ENCODE measurements at regions not wholly inside any gene's neighbourhood (a gene's known extent, or its start where the extent isn't known, plus 50 kb on each side); places are given as distances from the start of the nearest gene placed in this dataset.

DNA sequence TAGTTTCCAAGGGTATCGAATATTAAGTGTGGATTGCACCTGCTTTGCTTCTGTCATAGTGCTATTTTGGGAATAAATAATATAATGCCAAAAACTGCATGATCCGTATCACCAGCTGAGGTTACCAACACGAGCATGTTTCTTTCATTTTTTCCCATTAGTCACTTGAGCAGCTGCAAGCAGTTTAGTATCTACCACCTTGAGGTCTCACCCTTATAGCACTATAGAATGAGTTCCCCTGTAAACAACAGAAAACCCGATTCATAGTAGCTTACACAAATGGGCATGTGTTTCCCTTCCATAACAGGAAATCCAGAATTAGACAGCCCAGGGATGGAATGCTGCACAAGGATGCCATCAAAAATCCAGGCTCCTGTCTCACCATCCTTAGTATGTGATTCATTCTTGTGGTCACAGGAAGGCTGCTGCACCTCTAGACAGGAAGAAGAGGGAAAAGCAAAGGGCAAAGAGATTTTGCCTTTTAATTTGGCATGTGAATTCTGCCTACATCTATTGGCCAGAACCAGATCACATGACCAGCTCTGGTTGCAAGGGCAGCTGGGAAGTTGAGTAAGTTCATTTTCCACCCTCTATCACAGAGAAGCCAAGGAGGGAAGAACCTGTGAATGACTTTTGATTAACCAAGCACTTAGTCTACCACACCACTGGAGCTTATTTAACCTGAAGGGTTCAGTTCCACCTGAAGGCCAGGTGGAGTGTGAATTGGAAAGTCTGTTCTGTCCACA is 91.3 kb upstream of the SLC25A36 start:
- no peak overlapping the region for H3K27ac Mint-ChIP-seq (ENCODE audit: low read depth, unreplicated experiment)
- TF ChIP-seq, protein P1, sequence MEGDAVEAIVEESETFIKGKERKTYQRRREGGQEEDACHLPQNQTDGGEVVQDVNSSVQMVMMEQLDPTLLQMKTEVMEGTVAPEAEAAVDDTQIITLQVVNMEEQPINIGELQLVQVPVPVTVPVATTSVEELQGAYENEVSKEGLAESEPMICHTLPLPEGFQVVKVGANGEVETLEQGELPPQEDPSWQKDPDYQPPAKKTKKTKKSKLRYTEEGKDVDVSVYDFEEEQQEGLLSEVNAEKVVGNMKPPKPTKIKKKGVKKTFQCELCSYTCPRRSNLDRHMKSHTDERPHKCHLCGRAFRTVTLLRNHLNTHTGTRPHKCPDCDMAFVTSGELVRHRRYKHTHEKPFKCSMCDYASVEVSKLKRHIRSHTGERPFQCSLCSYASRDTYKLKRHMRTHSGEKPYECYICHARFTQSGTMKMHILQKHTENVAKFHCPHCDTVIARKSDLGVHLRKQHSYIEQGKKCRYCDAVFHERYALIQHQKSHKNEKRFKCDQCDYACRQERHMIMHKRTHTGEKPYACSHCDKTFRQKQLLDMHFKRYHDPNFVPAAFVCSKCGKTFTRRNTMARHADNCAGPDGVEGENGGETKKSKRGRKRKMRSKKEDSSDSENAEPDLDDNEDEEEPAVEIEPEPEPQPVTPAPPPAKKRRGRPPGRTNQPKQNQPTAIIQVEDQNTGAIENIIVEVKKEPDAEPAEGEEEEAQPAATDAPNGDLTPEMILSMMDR (IDR thresholded peaks at IDR 0.05; ENCODE audit: unreplicated experiment) = no peak
- peaks cover 4% of the 10 kb centered on the region for H3K4me1 Mint-ChIP-seq (ENCODE audit: insufficient read depth, unreplicated experiment)
- BruUV-seq (replicated peaks) = no TSS peak
- H3K4me3 Mint-ChIP-seq (ENCODE audit: unreplicated experiment) = no peak overlapping the region
- intact Hi-C loops (cut with micrococcal nuclease) = no loop called here
- CTCF ChIA-PET = interaction anchor here (0.6 to 1.2 kb wide), 4 partner anchors 28 to 962 kb away, joined by 3 to 4 read pairs (median 3); no protein-coding TSS in a partner anchor
- H3K27me3 Mint-ChIP-seq (ENCODE audit: insufficient read depth, unreplicated experiment) = peaks cover 37% of the 10 kb centered on the region
- H3K9me3 Mint-ChIP-seq (ENCODE audit: unreplicated experiment) = no peaks in the 10 kb centered on the region
- no peaks in the 10 kb centered on the region for H3K36me3 Mint-ChIP-seq (ENCODE audit: insufficient read depth, unreplicated experiment)
- POLR2A ChIA-PET = no interaction called here
- DNase-seq (ENCODE audit: unreplicated experiment) = no peak

DNA sequence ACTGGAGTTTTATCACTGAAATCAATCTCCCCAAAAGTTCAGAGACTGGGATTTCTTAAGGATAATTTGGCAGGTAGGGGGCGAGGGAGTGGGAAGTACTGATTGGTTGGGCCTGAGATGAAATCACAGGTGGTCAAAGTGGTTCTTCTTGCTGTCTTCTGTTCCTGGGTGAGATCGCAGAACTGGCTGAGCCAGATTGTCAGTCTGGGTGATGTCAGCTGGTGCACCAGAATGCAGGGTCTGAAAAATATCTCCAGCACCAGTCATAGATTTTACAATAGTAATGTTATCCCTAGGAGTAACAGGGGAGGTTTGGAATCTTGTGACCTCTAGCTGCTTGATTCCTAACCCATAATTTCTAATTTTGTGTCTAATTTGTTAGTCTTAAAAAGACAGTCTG is 86.7 kb upstream of the SLC25A36 start:
- CTCF ChIA-PET = interaction anchor here (1.9 kb wide), 1 partner anchor 8 kb away, joined by 4 read pairs; no protein-coding TSS in a partner anchor
- TF ChIP-seq, protein P1 (IDR thresholded peaks at IDR 0.05; ENCODE audit: unreplicated experiment) = no peak
- DNase-seq (ENCODE audit: unreplicated experiment) = no peak
- no TSS peak for BruUV-seq (replicated peaks)
- POLR2A ChIA-PET = no interaction called here
- Mint-ChIP-seq H3K36me3 (ENCODE audit: insufficient read depth, unreplicated experiment) (no peaks in the 10 kb centered on the region), H3K27ac (ENCODE audit: low read depth, unreplicated experiment) (no peak overlapping the region), H3K4me1 (ENCODE audit: insufficient read depth, unreplicated experiment) (peaks cover 4% of the 10 kb centered on the region), H3K4me3 (ENCODE audit: unreplicated experiment) (no peak overlapping the region), H3K9me3 (ENCODE audit: unreplicated experiment) (no peaks in the 10 kb centered on the region), H3K27me3 (ENCODE audit: insufficient read depth, unreplicated experiment) (no peaks in the 10 kb centered on the region)
- intact Hi-C loops (cut with micrococcal nuclease) = no loop called here

DNA sequence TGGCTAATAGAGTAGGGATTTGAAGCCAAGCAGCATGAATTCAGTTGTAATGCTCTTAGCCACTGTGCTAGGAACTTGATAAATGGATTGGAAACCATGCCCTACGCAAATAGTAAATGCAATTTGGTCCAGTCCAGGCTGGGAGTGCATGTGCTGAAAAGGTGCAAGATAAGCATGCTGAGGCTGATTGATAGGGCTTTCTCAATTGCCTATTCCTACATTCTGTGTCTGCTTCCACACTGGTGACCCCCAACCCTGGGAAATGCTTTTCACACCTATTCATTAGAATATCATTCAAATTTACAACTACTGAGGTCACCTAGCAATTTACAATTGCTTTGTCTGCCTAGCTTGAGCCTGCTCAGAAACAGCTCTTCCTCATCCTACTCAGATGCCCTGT is 84.7 kb upstream of the SLC25A36 start:
- DNase-seq (ENCODE audit: unreplicated experiment) = no peak
- CTCF ChIA-PET = interaction anchor here (0.6 to 0.9 kb wide), 2 partner anchors 268 to 843 kb away, joined by 3 to 7 read pairs; no protein-coding TSS in a partner anchor
- intact Hi-C loops (cut with micrococcal nuclease) = no loop called here
- POLR2A ChIA-PET = no interaction called here
- Mint-ChIP-seq H3K4me1 (ENCODE audit: insufficient read depth, unreplicated experiment) (no peaks in the 10 kb centered on the region), H3K36me3 (ENCODE audit: insufficient read depth, unreplicated experiment) (no peaks in the 10 kb centered on the region), H3K27me3 (ENCODE audit: insufficient read depth, unreplicated experiment) (no peaks in the 10 kb centered on the region), H3K27ac (ENCODE audit: low read depth, unreplicated experiment) (no peak overlapping the region), H3K4me3 (ENCODE audit: unreplicated experiment) (no peak overlapping the region), H3K9me3 (ENCODE audit: unreplicated experiment) (no peaks in the 10 kb centered on the region)
- no TSS peak for BruUV-seq (replicated peaks)
- TF ChIP-seq, protein P1 (IDR thresholded peaks at IDR 0.05; ENCODE audit: unreplicated experiment) = no peak

DNA sequence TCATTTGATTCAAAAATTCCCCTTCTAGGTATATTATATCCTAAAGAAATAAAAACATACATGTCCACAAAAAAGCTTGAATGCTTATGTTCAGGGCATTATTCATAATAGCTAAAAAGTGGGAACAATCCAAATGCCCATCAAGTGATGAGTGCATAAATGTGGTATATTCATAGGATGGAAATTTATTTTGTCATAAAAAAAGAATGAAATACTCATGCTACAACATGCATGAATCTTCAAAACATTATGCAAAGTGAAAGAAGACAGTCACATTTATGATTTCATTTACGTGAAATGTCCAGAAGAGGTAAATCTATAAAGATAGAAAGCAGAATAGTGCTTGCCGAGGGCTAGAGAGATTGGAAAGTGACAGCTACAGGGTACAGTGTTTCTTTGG is 83.6 kb upstream of the SLC25A36 start:
- H3K4me1 Mint-ChIP-seq (ENCODE audit: insufficient read depth, unreplicated experiment) = no peaks in the 10 kb centered on the region
- DNase-seq (ENCODE audit: unreplicated experiment) = no peak
- TF ChIP-seq, protein P1 (IDR thresholded peaks at IDR 0.05; ENCODE audit: unreplicated experiment) = no peak
- H3K27ac Mint-ChIP-seq (ENCODE audit: low read depth, unreplicated experiment) = no peak overlapping the region
- intact Hi-C loops (cut with micrococcal nuclease) = no loop called here
- peaks cover 11% of the 10 kb centered on the region for H3K27me3 Mint-ChIP-seq (ENCODE audit: insufficient read depth, unreplicated experiment)
- POLR2A ChIA-PET = no interaction called here
- CTCF ChIA-PET = interaction anchor here (0.7 kb wide), 1 partner anchor 493 kb away, joined by 3 read pairs; no protein-coding TSS in a partner anchor
- no peak overlapping the region for H3K4me3 Mint-ChIP-seq (ENCODE audit: unreplicated experiment)
- BruUV-seq (replicated peaks) = no TSS peak
- H3K9me3 Mint-ChIP-seq (ENCODE audit: unreplicated experiment) = no peaks in the 10 kb centered on the region
- no peaks in the 10 kb centered on the region for H3K36me3 Mint-ChIP-seq (ENCODE audit: insufficient read depth, unreplicated experiment)

Measured in MCF 10A (cell line).